ENCODE measurements at regions not wholly inside any gene's neighbourhood (a gene's known extent, or its start where the extent isn't known, plus 50 kb on each side); places are given as distances from the start of the nearest gene placed in this dataset.

DNA sequence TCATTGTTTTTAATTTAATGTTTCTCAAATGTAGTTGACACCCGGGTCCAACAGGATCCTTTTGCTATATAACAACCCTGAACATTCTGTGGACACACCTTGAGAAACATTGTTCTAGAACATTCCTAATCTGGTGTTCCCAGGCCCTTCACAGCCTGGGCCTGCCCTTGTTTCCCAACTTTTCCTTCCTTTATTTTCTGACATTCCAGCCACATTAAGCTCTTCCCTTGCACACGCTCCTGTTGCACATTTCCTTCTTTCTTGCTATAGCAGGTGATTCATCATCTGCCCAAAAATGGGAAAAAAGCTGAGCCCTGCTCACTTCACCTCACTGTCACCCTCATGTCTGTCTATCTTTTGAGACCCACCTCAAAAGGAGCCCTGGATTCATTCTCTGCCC lies 67.9 kb upstream of the MARCHF10 start:
- TF ChIP-seq POLR2AphosphoS5 (IDR thresholded peaks at IDR 0.05; ENCODE audit: low read depth, low read length): no peak
- TF ChIP-seq REST (IDR thresholded peaks at IDR 0.05; ENCODE audit: insufficient read depth in 1 of 2, low read depth in 2 of 2, low read length in 2 of 2): no peak

All from PFSK-1 (cell line).